Hepatocyte (in vitro differentiated cells): ENCODE measurements at regions not wholly inside any gene's neighbourhood (a gene's known extent, or its start where the extent isn't known, plus 50 kb on each side); places are given as distances from the start of the nearest gene placed in this dataset.

Source experiments
- DNase-seq: peaks from one replicate; pipeline ENCODE4 v3.0.0-alpha.2; 2016; ENCODE audit warnings: low spot score
- H2AFZ ChIP-seq: fragments of 200-600 bp; sonication (generic); 2 replicates; pipeline ENCODE4 v1.6.0; 2016; ENCODE audit warnings: antibody characterized with exemption, mild to moderate bottlenecking
- H3K27ac ChIP-seq: fragments of 200-600 bp; sonication (generic); 2 replicates; pipeline ENCODE4 v1.5.1; 2016; ENCODE audit warnings: mild to moderate bottlenecking
- H3K27me3 ChIP-seq: fragments of 200-600 bp; sonication (generic); 2 replicates; pipeline ENCODE4 v1.6.1; 2016
- H3K36me3 ChIP-seq: fragments of 200-600 bp; sonication (generic); replicated peaks from 2 replicates; pipeline ENCODE4 v1.5.1; 2016; ENCODE audit warnings: low read depth; ENCODE audit not compliant: insufficient read depth
- H3K4me1 ChIP-seq: fragments of 200-600 bp; sonication (generic); 2 replicates; pipeline ENCODE4 v1.5.1; 2016; ENCODE audit warnings: mild to moderate bottlenecking, moderate library complexity; ENCODE audit not compliant: insufficient read depth
- H3K4me2 ChIP-seq: fragments of 200-600 bp; sonication (generic); 2 replicates; pipeline ENCODE4 v1.6.0; 2016
- H3K4me3 ChIP-seq: fragments of 200-600 bp; sonication (generic); 2 replicates; pipeline ENCODE4 v1.5.1; 2016; ENCODE audit warnings: mild to moderate bottlenecking
- H3K79me2 ChIP-seq: fragments of 200-600 bp; sonication (generic); 2 replicates; pipeline ENCODE4 v1.6.0; 2017; ENCODE audit warnings: mild to moderate bottlenecking
- H3K9me2 ChIP-seq: fragments of 200-600 bp; sonication (generic); replicated peaks from 2 replicates; pipeline ENCODE4 v1.6.0; 2017; ENCODE audit warnings: mild to moderate bottlenecking; ENCODE audit not compliant: insufficient read depth
- H3K9me3 ChIP-seq: fragments of 200-600 bp; sonication (generic); 2 replicates; pipeline ENCODE4 v1.5.1; 2016; ENCODE audit warnings: low read depth, mild to moderate bottlenecking
- H4K20me1 ChIP-seq: fragments of 200-600 bp; sonication (generic); 2 replicates; pipeline ENCODE4 v1.6.0; 2016; ENCODE audit warnings: mild to moderate bottlenecking; ENCODE audit not compliant: insufficient read depth, poor library complexity, severe bottlenecking
- CTCF ChIP-seq: fragments of 200-600 bp; sonication (generic); IDR thresholded peaks from 2 replicates; pipeline ENCODE4 v1.5.1; 2016; ENCODE audit warnings: antibody characterized with exemption, mild to moderate bottlenecking; ENCODE audit not compliant: poor library complexity
- EZH2 ChIP-seq: fragments of 200-600 bp; sonication (generic); IDR thresholded peaks from 2 replicates; pipeline ENCODE4 v1.6.1; 2016; ENCODE audit warnings: antibody characterized with exemption, mild to moderate bottlenecking, borderline replicate concordance
- EZH2phosphoT487 ChIP-seq: fragments of 200-600 bp; sonication (generic); IDR thresholded peaks from one replicate; pipeline ENCODE4 v1.6.1; 2018; ENCODE audit warnings: antibody characterized with exemption, mild to moderate bottlenecking, low read depth, moderate library complexity; ENCODE audit not compliant: unreplicated experiment, severe bottlenecking
- WGBS: methylation state at CpG from one replicate; pipeline ENCODE4 v1.1.6; 2016; ENCODE audit warnings: low lambda C conversion rate; ENCODE audit errors: missing lambda C conversion rate; 5-methylcytosine and 5-hydroxymethylcytosine counted together

- Histone ChIP-seq H3K27ac (no peak overlapping the region), H4K20me1 (no peaks in the 10 kb centered on the region), H3K9me2 (no peaks in the 10 kb centered on the region), H3K4me2 (no peak overlapping the region), H3K36me3 (no peaks in the 10 kb centered on the region), H3K27me3 (no peaks in the 10 kb centered on the region), H2AFZ (no peak overlapping the region), H3K79me2 (no peaks in the 10 kb centered on the region), H3K4me3 (no peak overlapping the region), H3K4me1 (no peaks in the 10 kb centered on the region), H3K9me3 (no peaks in the 10 kb centered on the region)
- TF ChIP-seq EZH2phosphoT487 (no peak), CTCF (no peak), EZH2 (no peak)
- DNase-seq, result no peak
- WGBS, result 79% methylated on average over 2 of the region's 2 CpGs
Measured at GRCh38 chr4:100314057-100314456, 123.8 kb upstream of the DDIT4L start.

GRCh38 chr4:100312615-100313350, 122.5 kb upstream of the DDIT4L start:
- H3K79me2 ChIP-seq, result no peaks in the 10 kb centered on the region
- H3K27ac ChIP-seq, result no peak overlapping the region
- no peaks in the 10 kb centered on the region for H3K27me3 ChIP-seq
- DNase-seq, result no peak
- H4K20me1 ChIP-seq, result no peaks in the 10 kb centered on the region
- H3K36me3 ChIP-seq, result no peaks in the 10 kb centered on the region
- no peaks in the 10 kb centered on the region for H3K9me3 ChIP-seq
- H3K9me2 ChIP-seq, result no peaks in the 10 kb centered on the region
- TF ChIP-seq CTCF (no peak), EZH2 (no peak), EZH2phosphoT487 (no peak)
- 47% methylated on average over 2 of the region's 2 CpGs for WGBS
- H2AFZ ChIP-seq, result no peak overlapping the region
- H3K4me2 ChIP-seq, result no peak overlapping the region
- no peak overlapping the region for H3K4me3 ChIP-seq
- H3K4me1 ChIP-seq, result no peaks in the 10 kb centered on the region

GRCh38 chr4:100311181-100311580, 120.9 kb upstream of the DDIT4L start:
- H3K4me2 ChIP-seq, result no peak overlapping the region
- TF ChIP-seq EZH2 (no peak), EZH2phosphoT487 (no peak), CTCF (no peak)
- H3K27me3 ChIP-seq, result no peaks in the 10 kb centered on the region
- H3K4me3 ChIP-seq, result no peak overlapping the region
- H3K79me2 ChIP-seq, result no peaks in the 10 kb centered on the region
- WGBS, result 95% methylated on average over 3 of the region's 3 CpGs
- H2AFZ ChIP-seq, result no peak overlapping the region
- H4K20me1 ChIP-seq, result no peaks in the 10 kb centered on the region
- no peaks in the 10 kb centered on the region for H3K4me1 ChIP-seq
- H3K27ac ChIP-seq, result no peak overlapping the region
- H3K36me3 ChIP-seq, result no peaks in the 10 kb centered on the region
- no peaks in the 10 kb centered on the region for H3K9me3 ChIP-seq
- no peaks in the 10 kb centered on the region for H3K9me2 ChIP-seq
- DNase-seq, result peak; percentile 13
